CD14-positive monocyte (primary cell): ENCODE measurements at regions not wholly inside any gene's neighbourhood (a gene's known extent, or its start where the extent isn't known, plus 50 kb on each side); places are given as distances from the start of the nearest gene placed in this dataset.

Experiments used
- DNase-seq, 3 donors: peaks; one replicate each; pipeline ENCODE4 v3.0.0-alpha.2; 2011 to 2022
- H2AFZ ChIP-seq: 2 replicates; pipeline ENCODE4 v1.6.0; 2012; ENCODE audit warnings: mild to moderate bottlenecking, low read depth, low read length, inconsistent platforms; ENCODE audit not compliant: insufficient read depth, poor library complexity, severe bottlenecking
- H3K27ac ChIP-seq, 2 donors: 1 replicate in 1 of 2; 2 replicates in 1 of 2; pipeline ENCODE4 v1.5.1; 2012 to 2013; ENCODE audit warnings: low read length in 2 of 2, control low read depth in 1 of 2, inconsistent platforms in 1 of 2, low read depth in 1 of 2, mild to moderate bottlenecking in 1 of 2
- H3K27me3 ChIP-seq, 2 donors: one replicate each; pipeline versions ENCODE4 v1.6.0 to v1.6.1; 2011 to 2013; ENCODE audit warnings: low read length in 2 of 2; ENCODE audit not compliant: control insufficient read depth in 2 of 2, insufficient read depth in 2 of 2
- H3K36me3 ChIP-seq, 2 donors: replicated peaks in 1 of 2; 1 replicate in 1 of 2; 2 replicates in 1 of 2; pipeline versions ENCODE4 v1.5.1 to v1.6.1; 2012 to 2013; ENCODE audit warnings: low read length in 2 of 2, control low read depth in 1 of 2, inconsistent platforms in 1 of 2, mild to moderate bottlenecking in 1 of 2; ENCODE audit not compliant: insufficient read depth in 2 of 2, control insufficient read depth in 1 of 2
- H3K4me1 ChIP-seq, 2 donors: 1 replicate in 1 of 2; 2 replicates in 1 of 2; pipeline versions ENCODE4 v1.5.1 to v1.6.1; 2012 to 2013; ENCODE audit warnings: low read length in 2 of 2, control low read depth in 1 of 2, inconsistent platforms in 1 of 2, mild to moderate bottlenecking in 1 of 2, moderate library complexity in 1 of 2; ENCODE audit not compliant: insufficient read depth in 2 of 2, control insufficient read depth in 1 of 2
- H3K4me2 ChIP-seq: replicated peaks from 2 replicates; pipeline ENCODE3; 2012; ENCODE audit warnings: low read length, moderate library complexity, mild to moderate bottlenecking; ENCODE audit not compliant: poor library complexity, severe bottlenecking; ENCODE audit errors: extremely low read depth
- H3K4me3 ChIP-seq, 3 experiments: fragments of 200-600 bp in 1 of 3; sonication (generic) in 1 of 3; replicated peaks in 1 of 3; 1 replicate in 2 of 3; 2 replicates in 1 of 3; pipeline ENCODE4 v1.5.1; 2011 to 2013; ENCODE audit warnings: low read length in 3 of 3, mild to moderate bottlenecking in 3 of 3, control low read depth in 2 of 3, low read depth in 2 of 3, inconsistent platforms in 1 of 3, moderate library complexity in 1 of 3
- H3K79me2 ChIP-seq: 2 replicates; pipeline ENCODE4 v1.6.0; 2012; ENCODE audit warnings: mild to moderate bottlenecking, control low read depth, inconsistent platforms, low read length, moderate library complexity; ENCODE audit not compliant: insufficient read depth
- H3K9ac ChIP-seq: 2 replicates; pipeline ENCODE4 v1.6.0; 2017; ENCODE audit warnings: low read length, mild to moderate bottlenecking; ENCODE audit not compliant: insufficient read depth, poor library complexity, severe bottlenecking
- H3K9me3 ChIP-seq, 2 donors: replicated peaks in 1 of 2; 1 replicate in 1 of 2; 2 replicates in 1 of 2; pipeline versions ENCODE4 v1.5.1 to v1.6.1; 2012 to 2013; ENCODE audit warnings: low read length in 2 of 2, control low read depth in 1 of 2; ENCODE audit not compliant: control insufficient read depth in 1 of 2, insufficient read depth in 1 of 2
- H4K20me1 ChIP-seq: 2 replicates; pipeline ENCODE4 v1.6.0; 2012; ENCODE audit warnings: mild to moderate bottlenecking, low read length, control low read depth, moderate library complexity; ENCODE audit not compliant: insufficient read depth
- H3K27ac Mint-ChIP-seq, 7 donors: one replicate each; pipeline ENCODE4 v1.8.0; 2020; ENCODE audit warnings: mild to moderate bottlenecking in 7 of 7, mixed read lengths in 7 of 7, moderate library complexity in 6 of 7, inconsistent platforms in 2 of 7
- H3K27me3 Mint-ChIP-seq, 3 donors: one replicate each; pipeline ENCODE4 v1.8.0; 2021 to 2022; ENCODE audit warnings: low read depth in 3 of 3, mild to moderate bottlenecking in 3 of 3, mixed read lengths in 3 of 3, moderate library complexity in 3 of 3, inconsistent platforms in 1 of 3
- H3K36me3 Mint-ChIP-seq, 2 donors: one replicate each; pipeline ENCODE4 v1.8.0; 2020; ENCODE audit warnings: mixed read lengths in 2 of 2, inconsistent platforms in 1 of 2, mild to moderate bottlenecking in 1 of 2
- H3K4me1 Mint-ChIP-seq: one replicate; pipeline ENCODE4 v1.8.0; 2020; ENCODE audit warnings: mild to moderate bottlenecking, mixed read lengths
- H3K4me3 Mint-ChIP-seq, 2 donors: one replicate each; pipeline ENCODE4 v1.8.0; 2020; ENCODE audit warnings: mild to moderate bottlenecking in 2 of 2, mixed read lengths in 2 of 2, moderate library complexity in 1 of 2
- H3K9me3 Mint-ChIP-seq, 7 donors: one replicate each; pipeline ENCODE4 v1.8.0; 2020 to 2022; ENCODE audit warnings: mixed read lengths in 7 of 7, mild to moderate bottlenecking in 6 of 7, moderate library complexity in 6 of 7, inconsistent platforms in 2 of 7
- WGBS: methylation state at CpG from one replicate; pipeline ENCODE4 v1.1.5; 2013; ENCODE audit warnings: missing lambda C conversion rate; ENCODE audit not compliant: insufficient coverage; 5-methylcytosine and 5-hydroxymethylcytosine counted together
- intact Hi-C, 2 donors: fragments of 100-400 bp; cut with micrococcal nuclease; formaldehyde crosslinking; loops; one replicate each; pipeline versions ENCODE4 v1.15.0 to v1.15.1; 2023
- TF ChIP-seq, protein P1 (sequence below): fragments of 200-600 bp; IDR thresholded peaks from one replicate; pipeline ENCODE4 v1.8.0; 2022; ENCODE audit warnings: antibody characterized with exemption, mild to moderate bottlenecking

DNA sequence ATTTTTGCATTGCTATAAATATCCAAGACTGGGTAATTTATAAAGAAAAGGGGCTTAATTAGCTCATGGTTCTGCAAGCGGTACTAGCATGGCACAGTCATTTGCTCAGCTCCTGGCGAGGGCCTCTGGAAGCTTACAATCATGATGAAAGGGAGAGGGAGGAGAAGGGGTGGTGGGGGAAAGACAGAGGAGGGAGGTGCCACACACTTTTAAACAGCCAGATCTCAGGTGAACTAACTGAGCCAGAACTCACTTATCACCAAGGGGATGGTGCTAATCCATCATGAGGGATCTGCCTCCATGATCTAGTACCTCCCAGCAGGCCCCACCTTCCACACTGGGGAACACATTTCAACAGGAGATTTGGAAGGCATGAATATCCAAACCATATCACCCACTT is 476.3 kb downstream of the PCNX1 start:
- intact Hi-C loops = no loop called here
- Histone ChIP-seq H3K79me2 (peaks cover 67% of the 10 kb centered on the region), H4K20me1 (no peaks in the 10 kb centered on the region), H3K4me3 (no peak overlapping the region), H3K27ac (no peak overlapping the region), H3K9ac (no peak overlapping the region), H3K36me3 (no peaks in the 10 kb centered on the region), H3K9me3 (no peaks in the 10 kb centered on the region), H2AFZ (no peak overlapping the region), H3K4me1 (peaks cover 6 to 7% of the 10 kb centered on the region in 2 donors), H3K4me2 (no peak overlapping the region), H3K27me3 (no peaks in the 10 kb centered on the region)
- Mint-ChIP-seq H3K4me3 (no peak overlapping the region), H3K36me3 (peaks cover 9 to 31% of the 10 kb centered on the region in 2 donors), H3K27me3 (peaks cover 0 to 2% (median 0%) of the 10 kb centered on the region in 3 donors), H3K27ac (peak overlapping the region in 2 of 7 donors; percentile 8 to 48), H3K9me3 (peaks cover 0 to 2% (median 0%) of the 10 kb centered on the region in 7 donors), H3K4me1 (peaks cover 23% of the 10 kb centered on the region)
- TF ChIP-seq, protein P1, sequence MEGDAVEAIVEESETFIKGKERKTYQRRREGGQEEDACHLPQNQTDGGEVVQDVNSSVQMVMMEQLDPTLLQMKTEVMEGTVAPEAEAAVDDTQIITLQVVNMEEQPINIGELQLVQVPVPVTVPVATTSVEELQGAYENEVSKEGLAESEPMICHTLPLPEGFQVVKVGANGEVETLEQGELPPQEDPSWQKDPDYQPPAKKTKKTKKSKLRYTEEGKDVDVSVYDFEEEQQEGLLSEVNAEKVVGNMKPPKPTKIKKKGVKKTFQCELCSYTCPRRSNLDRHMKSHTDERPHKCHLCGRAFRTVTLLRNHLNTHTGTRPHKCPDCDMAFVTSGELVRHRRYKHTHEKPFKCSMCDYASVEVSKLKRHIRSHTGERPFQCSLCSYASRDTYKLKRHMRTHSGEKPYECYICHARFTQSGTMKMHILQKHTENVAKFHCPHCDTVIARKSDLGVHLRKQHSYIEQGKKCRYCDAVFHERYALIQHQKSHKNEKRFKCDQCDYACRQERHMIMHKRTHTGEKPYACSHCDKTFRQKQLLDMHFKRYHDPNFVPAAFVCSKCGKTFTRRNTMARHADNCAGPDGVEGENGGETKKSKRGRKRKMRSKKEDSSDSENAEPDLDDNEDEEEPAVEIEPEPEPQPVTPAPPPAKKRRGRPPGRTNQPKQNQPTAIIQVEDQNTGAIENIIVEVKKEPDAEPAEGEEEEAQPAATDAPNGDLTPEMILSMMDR = no peak
- DNase-seq = no peak
- WGBS = no CpG with 5 or more reads among the region's 2 CpGs

DNA sequence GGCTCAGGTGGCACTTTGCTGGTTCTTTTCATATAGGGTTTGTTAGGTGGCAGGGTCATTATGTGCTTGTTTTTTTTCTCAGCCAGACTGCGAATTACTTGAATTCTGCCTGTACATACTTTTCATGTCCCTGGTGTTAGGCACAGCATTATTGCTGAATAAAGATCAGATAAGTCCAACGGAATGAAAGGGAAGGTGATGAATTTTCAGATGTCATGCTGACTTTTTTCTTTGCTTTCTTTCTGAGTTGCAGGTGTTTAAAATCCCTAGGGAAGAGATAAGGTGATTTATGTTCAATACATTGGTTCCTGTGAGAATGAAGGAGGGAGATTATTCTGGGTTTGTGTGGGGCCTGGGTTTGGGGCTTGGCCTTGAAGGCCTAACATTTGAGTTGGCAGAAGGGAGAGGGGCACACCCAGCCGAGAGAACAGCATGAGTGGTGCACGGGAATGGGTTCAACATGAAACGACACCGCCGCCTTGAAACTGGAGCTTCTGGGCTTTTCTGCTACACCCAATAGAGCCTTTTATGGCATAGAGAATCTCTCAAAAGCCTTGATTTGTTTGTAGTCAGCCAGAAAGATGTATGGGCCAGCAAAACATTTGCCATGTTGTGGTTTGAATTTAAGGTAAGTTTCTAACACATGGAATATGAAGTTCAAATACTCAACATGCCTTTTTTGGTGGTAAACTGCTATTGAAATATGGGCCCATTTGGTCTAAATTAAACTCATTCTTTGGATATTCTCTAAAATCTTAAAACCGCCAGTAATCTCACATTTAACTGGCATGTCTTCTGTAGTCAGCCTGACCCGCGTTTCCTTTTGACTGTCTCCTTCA is 477.0 kb downstream of the PCNX1 start:
- Histone ChIP-seq H3K27me3 (no peaks in the 10 kb centered on the region), H3K9ac (no peak overlapping the region), H3K36me3 (no peaks in the 10 kb centered on the region), H3K79me2 (peaks cover 66% of the 10 kb centered on the region), H3K27ac (peak overlapping the region in 1 of 2 donors; percentile 30), H3K9me3 (no peaks in the 10 kb centered on the region), H3K4me3 (no peak overlapping the region), H2AFZ (no peak overlapping the region), H4K20me1 (no peaks in the 10 kb centered on the region), H3K4me1 (peaks cover under 1% of the 10 kb centered on the region in 2 donors), H3K4me2 (no peak overlapping the region)
- TF ChIP-seq, protein P1 = no peak
- Mint-ChIP-seq H3K27ac (peak overlapping the region in 2 of 7 donors; percentile 12 to 74), H3K27me3 (no peaks in the 10 kb centered on the region), H3K9me3 (peaks cover 0 to 2% (median 0%) of the 10 kb centered on the region in 7 donors), H3K36me3 (peaks cover 9 to 31% of the 10 kb centered on the region in 2 donors), H3K4me1 (peaks cover 16% of the 10 kb centered on the region), H3K4me3 (no peak overlapping the region)
- no peak for DNase-seq
- intact Hi-C loops = no loop called here
- 96% methylated on average over 6 of the region's 10 CpGs for WGBS
